GM12878 (cell line): ENCODE measurements at regions not wholly inside any gene's neighbourhood (a gene's known extent, or its start where the extent isn't known, plus 50 kb on each side); places are given as distances from the start of the nearest gene placed in this dataset.

ENCODE experiments used
- CUX1 ChIP-seq: IDR thresholded peaks from 2 replicates; pipeline ENCODE4 v1.6.1; 2012; ENCODE audit warnings: improper control_type of control experiment, low read depth, low read length; ENCODE audit not compliant: insufficient replicate concordance
- FOS ChIP-seq: IDR thresholded peaks from 3 replicates; pipeline ENCODE4 v1.6.1; 2011; ENCODE audit warnings: borderline replicate concordance; ENCODE audit not compliant: insufficient read length; ENCODE audit errors: extremely low read depth
- KDM1A ChIP-seq: fragments of 200-600 bp; sonication (generic); IDR thresholded peaks from 2 replicates; pipeline ENCODE4 v1.6.1; 2016; ENCODE audit warnings: borderline replicate concordance
- MTA2 ChIP-seq: fragments of 450-650 bp; IDR thresholded peaks from 2 replicates; pipeline ENCODE4 v1.6.1; 2016; ENCODE audit warnings: low read depth, mild to moderate bottlenecking, moderate library complexity
- NFYA ChIP-seq: IDR thresholded peaks from 2 replicates; pipeline ENCODE4 v1.6.1; 2011; ENCODE audit warnings: low read depth, mild to moderate bottlenecking, low read length, improper control_type of control experiment, borderline replicate concordance
- NFYB ChIP-seq: IDR thresholded peaks from 2 replicates; pipeline ENCODE4 v1.6.1; 2011; ENCODE audit warnings: low read depth, mild to moderate bottlenecking, low read length, improper control_type of control experiment, moderate library complexity; ENCODE audit not compliant: insufficient read depth
- RUNX3 ChIP-seq: IDR thresholded peaks from 2 replicates; pipeline ENCODE4 v1.6.1; 2012; ENCODE audit warnings: low read length, inconsistent platforms
- SRF ChIP-seq, 2 experiments: IDR thresholded peaks; 2 replicates each; pipeline ENCODE4 v1.6.1; 2011; ENCODE audit warnings: low read depth in 2 of 2, low read length in 2 of 2, mild to moderate bottlenecking in 1 of 2, moderate library complexity in 1 of 2

GRCh38 chr3:23130406-23130805, 72.7 kb upstream of the UBE2E2 start (continued):
- TF ChIP-seq SRF (IDR thresholded peaks at IDR 0.05; ENCODE audit: low read depth in 2 of 2, low read length in 2 of 2) = no peak
- TF ChIP-seq KDM1A = no peak
- no peak for TF ChIP-seq FOS
- no peak for TF ChIP-seq RUNX3
- TF ChIP-seq NFYA = no peak
- TF ChIP-seq NFYB = no peak
- no peak for TF ChIP-seq MTA2
- no peak for TF ChIP-seq CUX1
